ENCODE measurements at regions not wholly inside any gene's neighbourhood (a gene's known extent, or its start where the extent isn't known, plus 50 kb on each side); places are given as distances from the start of the nearest gene placed in this dataset.

- TF ChIP-seq CTCF (conservative IDR thresholded peaks at IDR 0.05) (no peak), ZFX (IDR thresholded peaks at IDR 0.05) (no peak)
Measured at GRCh38 chr3:181885868-181886630, 174.3 kb downstream of the SOX2 start.

Measured in C4-2B (cell line).